AML-193 (cell line): ENCODE measurements at regions not wholly inside any gene's neighbourhood (a gene's known extent, or its start where the extent isn't known, plus 50 kb on each side); places are given as distances from the start of the nearest gene placed in this dataset.
"Not testable (repeated sequence)": the region's sequence is repeated elsewhere in the genome, so short reads cannot be mapped to it uniquely, and the experiment has no call there.

Experiments used
- DNase-seq, 2 experiments: peaks; one replicate each; lab custom pipeline; 2025; lab: John Stamatoyannopoulos, UW

DNA sequence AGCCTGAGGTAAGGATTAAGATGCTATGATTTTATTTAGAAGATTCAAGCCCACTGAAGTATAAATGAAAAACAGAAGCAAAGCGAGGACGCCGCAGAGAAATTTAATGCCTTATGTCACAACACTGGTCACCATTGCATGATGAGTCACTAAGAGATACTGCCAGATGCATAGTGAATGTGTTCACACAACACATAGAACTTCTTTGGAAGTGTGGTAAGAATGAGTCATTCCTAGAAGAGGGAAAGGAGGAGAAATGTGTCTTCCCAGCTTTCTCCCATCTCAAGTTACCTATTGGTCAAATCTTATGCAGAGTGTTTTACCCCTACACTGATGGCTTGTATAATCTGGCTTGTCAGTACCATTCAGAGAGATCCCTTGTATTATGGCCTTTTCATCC lies 465.3 kb upstream of the ARRDC3 start:
- DNase-seq, result no peak

DNA sequence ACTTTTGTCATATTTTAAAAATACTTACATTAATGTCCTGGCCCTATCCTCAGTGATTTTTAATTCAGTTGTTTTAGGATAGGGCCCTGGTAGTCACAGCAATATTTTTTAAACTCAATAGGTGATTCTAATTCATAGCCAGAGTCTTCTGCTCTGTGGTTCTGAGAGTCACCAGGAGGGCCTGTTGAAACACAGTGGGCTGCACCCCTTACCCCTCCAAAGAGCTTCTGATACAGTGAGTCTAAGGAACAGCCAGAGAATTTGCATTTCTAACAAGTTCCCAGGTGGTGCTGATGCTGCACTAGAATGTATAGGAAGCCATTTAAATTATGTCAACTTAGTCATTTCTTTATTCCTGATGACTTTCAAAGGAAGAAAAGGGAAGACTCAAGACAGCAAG lies 458.3 kb upstream of the ARRDC3 start:
- DNase-seq, result no peak

DNA sequence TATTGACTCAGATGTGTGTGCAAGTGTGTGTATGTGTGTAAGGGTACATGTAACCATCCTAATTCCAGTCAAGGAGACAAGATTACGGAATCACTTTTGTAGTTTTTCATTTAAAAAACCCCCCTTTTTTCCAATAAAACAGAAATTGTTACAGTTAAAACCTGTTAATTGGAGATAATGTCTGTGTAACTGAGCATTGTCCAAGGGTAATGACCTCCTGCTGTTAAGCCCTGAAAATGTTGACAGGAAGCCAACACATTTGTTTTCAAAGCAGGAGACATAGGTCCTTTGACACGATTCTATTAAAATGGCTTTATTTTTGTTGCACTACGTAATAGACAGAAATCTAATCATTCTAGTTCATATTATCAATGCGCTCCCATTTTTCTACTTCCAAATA lies 457.3 kb upstream of the ARRDC3 start:
- no peak for DNase-seq

DNA sequence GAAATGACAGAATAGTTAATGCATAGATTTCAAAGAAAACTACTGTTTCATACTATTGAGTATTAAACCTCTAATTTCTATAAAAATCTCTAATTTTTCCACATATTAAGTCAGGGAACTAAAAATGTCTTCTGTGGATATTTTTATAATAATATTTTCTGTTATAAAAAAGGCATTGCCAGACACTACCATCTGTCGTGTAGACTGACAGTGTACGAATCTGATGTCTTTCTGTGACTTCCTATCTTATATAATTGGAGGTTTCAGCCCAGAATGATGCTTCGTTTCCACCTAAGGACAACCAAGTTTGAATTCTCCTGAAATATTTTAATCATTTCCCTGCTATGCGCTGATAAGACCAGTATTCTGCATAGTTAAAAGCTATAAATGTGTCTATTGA lies 456.6 kb upstream of the ARRDC3 start:
- DNase-seq, result no peak

DNA sequence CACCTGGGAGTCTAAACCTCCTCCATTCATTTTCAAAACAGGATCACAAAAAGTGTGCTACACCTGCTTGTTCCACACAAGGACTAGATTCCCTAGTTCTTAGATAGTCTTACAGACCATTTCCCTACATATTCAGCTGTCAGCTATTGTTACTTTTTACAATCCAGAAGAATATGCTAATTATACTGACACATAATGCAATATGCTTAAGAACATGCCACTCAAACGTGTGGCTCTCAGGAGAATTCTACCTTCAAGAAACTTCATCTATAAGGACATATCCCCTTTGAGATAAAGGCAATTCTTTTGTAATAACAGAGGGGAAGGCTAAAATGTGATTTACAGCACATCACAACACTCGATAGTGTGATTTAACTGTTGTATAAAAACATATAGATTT lies 456.1 kb upstream of the ARRDC3 start:
- DNase-seq, result no peak

DNA sequence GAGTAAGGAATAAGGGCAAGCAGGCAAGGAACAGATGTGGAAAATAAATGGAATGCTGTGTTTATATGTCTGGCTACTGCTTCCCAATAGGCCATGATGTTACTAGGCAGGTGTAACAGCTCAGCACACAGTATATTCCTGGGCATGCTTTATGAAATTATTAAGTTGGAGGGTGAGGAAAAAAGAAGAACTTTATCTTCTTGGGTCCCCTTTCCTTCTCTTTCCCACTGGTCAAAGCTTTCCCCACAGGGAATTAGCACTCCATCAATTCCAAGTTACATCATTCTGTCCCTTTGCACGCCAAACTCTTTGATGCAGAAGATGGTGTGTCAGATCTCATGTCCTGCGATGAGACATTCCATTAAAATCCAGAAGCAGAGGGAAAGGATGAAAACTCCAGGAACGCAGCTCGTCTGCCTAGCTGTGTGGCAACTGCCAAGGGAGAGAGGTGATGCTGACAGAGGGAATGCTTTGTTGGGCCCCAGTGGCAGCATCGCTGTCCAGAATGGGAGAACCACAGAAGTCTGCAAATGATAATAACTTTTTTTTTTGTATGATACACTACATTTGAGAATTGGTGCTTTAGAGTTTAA lies 447.3 kb upstream of the ARRDC3 start:
- no peak for DNase-seq

DNA sequence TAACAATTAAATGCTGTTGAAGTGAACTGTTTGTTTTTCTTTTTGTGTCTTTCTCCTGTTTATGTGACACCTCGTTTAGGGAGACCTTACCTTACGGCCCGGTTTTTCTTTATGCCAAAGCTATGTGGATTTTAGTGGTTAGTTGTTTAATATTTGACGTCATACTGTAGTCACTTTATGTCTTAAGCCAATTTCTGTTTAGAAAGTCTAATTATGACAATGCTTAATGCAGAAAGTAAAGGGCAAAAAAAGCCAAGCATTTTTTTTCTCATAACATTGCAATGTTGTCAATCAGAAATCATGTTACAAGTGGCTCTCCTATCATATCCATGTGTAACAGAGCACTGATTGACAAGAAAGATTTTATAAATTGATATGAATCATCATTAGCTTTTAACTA lies 442.5 kb upstream of the ARRDC3 start:
- DNase-seq, result no peak

DNA sequence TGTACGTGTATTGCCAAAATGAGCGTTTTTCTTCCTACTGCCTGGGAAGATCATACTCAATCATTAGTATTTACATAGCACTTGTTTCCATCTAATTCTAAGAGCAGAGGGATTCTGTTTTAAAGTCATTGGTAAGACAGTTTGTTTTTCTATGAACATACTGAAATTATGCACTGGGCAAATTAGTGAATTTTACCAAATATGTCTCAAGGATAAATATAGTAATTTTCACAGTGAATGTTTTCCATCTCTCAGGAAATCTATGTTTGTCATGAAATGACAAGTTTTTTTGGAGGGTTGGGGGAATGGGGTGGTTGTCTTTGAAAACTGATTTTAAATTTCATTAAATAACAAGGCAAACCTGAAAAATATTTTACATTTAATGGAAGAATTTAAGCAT lies 441.3 kb upstream of the ARRDC3 start:
- no peak for DNase-seq

DNA sequence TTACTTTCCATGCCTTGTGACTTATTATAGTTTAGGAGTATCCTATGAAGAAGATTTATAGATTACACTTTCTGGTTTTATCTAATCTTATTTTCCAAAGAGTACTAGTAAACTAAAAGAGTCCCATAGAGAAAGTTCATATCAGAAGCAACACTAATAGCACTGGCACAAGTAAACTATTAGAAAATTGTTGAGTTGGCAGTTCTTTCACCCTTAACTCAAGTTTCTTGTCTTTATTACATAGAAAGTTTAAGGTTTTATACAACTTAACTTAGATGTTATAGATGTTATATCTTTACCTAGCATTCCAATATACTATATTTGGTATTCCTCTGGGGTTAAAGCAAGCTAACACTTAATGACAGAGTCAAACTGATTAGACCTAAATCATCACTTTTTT lies 437.8 kb upstream of the ARRDC3 start:
- DNase-seq, result no peak

DNA sequence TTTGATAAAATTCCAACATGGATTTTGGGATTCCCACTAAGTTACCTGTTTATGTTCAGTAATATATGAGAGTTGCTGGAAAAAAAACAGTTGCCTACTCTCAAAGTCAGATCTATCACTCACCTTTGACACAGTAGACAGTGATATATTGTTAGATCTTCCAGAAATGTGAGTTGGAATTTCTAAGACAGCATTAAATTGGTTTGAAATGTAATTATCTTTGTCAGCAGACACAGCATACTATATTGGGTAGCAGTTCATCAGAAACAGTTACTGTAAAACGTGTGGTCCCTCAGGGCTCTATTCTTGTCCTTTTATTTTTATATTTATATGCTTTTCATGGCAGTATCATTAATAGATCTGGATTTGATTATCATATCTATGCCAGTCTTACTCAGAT lies 433.6 kb upstream of the ARRDC3 start:
- DNase-seq, result no peak

DNA sequence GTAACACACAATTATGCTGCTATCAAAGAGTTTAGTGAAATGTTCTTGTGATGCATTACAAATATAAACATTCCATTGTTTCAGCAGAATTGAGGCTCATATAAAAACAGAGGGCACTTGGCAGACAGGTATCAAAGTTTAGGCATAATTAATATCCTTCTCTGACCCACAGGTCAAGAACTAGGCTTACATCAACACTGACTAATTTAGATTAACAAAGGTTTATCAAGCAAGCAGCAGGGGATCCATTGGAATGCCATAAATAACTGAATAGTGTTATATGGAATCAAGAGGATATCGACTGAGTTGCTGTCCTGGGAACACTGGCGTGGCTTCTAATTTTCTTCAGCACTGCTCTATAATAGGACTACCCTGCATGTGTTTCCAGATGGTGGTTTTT lies 414.5 kb upstream of the ARRDC3 start:
- DNase-seq, result no peak

DNA sequence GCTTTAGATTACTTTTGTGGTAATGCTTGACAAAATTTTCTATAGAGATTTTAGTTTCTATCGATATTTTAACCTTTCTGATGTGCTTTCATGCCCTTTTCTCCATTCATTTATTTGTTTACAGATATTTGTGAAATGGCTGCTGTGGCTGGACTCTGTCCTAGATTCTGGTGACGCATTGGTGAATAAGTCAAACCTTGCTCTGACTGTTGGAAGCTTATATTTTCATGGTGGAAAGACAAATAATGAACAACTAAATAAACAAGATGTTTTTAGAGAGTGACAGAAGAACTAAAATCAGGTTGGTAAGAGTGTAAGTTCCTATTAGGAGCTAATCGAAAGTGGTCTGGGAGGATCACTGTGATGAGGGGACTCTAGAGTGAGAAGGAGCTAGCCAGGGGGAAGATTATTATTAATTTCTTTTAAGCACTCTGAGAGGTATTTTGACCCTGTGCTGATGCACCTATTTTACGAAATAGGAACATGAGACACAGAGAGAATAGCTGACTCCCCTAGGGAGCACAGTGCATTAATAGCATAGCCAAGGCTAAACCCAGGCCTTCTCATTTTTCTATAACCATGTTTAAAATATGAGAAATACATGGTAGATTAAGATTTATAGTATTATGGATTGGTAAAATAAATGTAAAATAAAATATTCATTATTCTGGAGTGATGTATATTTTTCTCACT lies 411.9 kb upstream of the ARRDC3 start:
- no peak for DNase-seq

DNA sequence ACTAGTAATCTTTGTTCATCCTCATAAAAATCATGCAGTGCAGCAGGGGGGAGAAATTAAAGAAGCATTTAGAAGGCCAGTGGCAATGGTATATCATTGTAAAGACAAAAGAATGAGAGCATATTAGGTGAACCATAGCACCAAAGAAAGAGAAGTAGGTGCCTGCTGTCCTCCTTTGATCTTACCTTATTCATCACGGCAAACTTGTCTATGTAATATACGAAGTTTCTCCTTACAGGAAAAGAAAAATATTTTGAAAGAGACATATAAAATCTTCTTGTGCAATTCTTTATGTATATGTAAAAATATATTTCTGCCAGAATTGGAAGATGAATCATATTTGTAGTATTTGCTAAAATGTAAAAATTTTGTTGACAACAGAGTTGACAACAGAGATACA lies 411.3 kb upstream of the ARRDC3 start:
- DNase-seq, result no peak

DNA sequence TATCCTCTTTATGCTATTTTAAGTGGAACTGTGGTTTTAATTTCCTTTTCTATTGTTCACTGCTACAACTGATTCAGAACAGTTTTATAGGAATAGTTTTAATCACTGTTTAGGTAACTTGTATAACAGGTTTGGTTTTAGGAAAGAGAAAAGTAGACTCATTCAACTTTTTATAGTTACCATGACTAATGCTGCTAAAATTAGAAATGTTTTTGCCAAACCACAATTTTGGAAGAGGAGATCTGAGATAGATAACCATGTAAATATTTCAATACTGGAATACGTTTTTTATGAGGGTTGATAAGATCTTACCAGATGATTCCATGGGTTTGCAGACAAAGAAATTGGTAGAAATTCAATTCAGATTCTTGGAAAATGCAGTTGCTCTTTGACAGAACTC lies 404.6 kb upstream of the ARRDC3 start:
- no peak for DNase-seq

DNA sequence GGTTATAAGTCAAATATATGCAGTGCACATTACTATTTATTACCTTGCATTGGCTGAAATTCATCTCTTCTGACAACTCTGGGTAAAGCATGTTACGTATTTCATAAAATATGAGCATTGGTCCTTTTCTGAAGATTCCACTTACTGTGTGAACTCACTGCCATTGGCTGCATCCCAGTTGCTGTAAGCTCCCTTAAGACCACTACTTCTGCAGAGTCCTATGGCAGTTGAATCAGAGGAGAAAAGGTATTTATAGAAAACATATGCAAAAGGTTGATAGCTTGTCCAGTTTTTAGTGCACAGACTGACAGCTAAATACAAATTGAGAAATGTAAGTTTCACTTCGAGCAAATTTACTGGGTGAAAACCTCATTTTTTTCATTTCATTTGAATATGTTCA lies 394.6 kb upstream of the ARRDC3 start:
- DNase-seq, result no peak

DNA sequence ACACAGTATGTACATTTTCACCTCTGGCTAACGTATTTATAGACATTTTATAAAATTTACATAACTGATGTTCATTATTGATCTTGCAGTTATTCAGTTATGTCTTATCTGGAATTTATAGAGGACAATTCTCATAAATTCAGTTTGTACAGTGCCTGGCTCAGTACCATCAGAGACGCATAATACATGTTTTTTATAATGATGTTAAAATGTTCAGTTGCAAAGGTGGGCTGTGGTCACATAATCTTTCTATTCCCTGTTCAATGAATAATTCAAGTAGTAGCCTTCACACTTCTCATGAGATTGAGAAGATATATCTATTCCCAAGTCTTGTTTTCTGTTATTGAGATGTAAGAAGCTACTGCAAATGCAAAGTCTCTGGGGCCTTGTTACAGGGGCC lies 393.1 kb upstream of the ARRDC3 start:
- no peak for DNase-seq

DNA sequence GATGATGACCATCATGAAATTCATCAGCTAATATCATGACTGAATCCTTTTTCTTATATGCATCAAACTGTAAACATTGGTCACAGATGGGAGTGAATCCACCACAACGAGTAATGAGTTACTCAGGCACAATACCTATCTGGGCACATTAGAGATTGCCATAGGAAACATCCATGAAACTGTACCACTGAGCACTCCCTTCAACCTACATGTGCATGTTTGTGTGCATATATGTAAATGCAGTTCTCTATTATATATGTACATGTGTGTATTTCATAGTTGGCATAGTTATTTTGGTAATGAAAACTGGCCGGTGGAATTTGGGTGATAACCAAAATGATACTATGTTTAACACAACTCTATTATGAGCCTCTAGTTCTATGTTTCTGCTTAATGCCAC lies 387.3 kb upstream of the ARRDC3 start:
- no peak for DNase-seq

DNA sequence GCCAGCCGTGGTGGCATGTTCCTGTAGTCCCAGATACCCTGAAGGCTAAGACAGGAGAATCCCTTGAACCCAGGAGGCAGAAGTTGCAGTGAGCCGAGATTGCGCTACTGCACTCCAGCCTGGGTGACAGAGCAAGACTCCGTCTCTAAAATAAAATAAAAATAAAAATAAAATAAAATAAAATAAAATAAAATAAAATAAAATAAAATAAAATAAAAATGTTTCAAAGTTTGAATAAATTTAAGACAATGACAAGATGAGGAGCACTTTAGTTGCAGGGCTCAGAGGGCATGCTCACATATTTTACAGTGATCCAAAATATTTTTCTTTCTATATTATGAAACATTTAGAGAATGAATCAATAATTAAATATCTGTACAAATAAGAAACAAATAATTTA lies 374.3 kb upstream of the ARRDC3 start:
- DNase-seq, result not testable (repeated sequence)

DNA sequence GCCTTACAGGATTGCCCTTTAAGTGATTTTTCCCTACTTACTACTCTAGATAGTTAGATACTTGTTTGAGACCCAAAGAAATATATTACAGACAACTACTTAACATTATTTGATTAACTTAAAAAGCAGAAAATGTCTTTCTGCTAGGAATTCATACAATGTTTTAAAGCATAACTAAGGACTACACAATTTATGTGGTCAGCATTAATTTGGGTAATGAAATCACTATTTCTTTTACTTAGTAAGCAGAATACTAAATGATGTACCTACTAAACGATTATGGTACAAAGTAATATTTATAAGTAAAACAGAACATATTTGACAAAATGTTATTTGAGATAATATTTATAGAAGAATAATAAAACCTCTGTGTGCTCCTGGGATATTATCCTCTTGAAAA lies 371.9 kb upstream of the ARRDC3 start:
- no peak for DNase-seq

DNA sequence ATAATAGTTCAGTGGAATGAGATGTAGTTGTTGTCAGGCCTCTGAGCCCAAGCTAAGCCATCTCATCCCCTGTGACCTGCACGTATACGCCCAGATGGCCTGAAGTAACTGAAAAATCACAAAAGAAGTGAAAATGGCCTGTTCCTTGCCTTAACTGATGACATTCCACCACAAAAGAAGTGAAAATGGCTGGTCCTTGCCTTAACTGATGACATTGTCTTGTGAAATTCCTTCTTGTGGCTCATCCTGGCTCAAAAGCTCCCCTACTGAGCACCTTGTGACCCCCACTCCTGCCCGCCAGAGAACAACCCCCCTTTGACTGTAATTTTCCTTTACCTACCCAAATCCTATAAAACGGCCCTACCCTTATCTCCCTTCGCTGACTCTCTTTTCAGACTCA lies 361.4 kb upstream of the ARRDC3 start:
- not testable (repeated sequence) for DNase-seq

DNA sequence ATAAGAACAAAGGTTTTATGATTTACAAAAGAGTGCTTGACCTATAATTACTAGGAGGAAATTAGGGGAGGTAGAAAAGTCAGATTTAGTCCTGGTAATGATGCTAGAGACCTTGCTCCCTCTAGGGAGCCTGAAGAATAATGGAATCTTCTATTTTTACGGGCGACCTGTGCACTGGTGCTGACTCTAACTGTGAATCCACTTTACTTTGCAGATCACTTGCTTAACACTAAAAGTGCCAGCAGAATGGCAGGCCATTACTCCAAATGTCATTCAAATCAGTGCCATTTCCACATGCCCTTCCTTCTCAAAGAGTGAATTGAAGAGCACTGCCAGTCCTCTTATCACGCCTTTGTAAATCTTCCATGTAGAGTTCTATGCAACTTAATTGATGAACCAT lies 359.4 kb upstream of the ARRDC3 start:
- no peak for DNase-seq

DNA sequence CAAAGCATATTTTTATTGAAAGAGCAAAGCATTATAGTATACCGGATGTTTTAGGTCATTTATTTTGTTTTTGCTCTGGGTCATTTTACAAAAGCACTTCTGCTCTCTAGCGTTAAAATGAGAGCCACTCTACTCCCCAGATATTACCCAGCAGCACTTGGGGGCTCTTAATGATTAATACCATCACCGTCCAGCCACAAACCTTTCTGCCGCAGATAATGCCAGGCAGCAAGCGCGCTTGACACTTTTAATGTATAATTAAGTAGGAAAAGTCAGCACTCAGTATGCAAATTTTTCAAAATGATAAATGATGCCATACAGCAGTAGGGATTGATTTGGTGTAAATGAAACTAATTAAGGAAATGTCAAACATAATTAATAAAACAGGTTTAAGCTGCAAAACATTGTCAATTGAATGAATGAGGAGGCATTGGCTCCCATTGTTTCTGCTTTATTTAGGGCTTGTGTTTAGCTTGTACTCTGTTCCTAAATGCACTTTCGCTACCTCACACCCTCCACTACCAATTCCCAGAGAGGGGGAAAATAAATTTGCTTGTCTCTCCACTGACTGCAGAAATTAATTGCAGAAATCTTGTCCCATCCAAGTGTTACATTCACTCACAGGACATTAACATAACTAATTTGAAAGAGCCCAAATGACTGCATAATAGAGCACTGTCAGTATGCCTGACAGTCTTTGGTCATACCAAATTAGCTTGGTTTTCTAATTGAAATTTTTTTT lies 358.8 kb upstream of the ARRDC3 start:
- DNase-seq, result no peak

DNA sequence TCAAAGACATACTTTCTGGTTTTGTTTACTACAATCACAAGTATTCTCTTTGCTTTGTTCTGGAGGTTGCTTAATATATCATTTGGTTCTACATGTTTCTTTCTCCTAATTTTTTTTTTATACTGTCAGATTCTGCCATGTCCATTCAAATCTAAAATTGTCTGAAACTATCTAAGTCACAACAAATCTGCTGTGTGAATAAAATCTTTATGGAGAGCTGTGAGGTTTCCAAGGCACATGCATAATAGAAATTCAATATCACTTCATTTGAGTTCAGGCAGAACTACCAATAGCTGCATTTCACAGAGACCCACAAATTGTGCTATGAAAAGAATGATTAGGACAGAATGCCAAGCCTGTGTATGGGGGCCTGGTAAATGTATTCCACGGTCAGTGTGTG lies 346.9 kb upstream of the ARRDC3 start:
- no peak for DNase-seq

DNA sequence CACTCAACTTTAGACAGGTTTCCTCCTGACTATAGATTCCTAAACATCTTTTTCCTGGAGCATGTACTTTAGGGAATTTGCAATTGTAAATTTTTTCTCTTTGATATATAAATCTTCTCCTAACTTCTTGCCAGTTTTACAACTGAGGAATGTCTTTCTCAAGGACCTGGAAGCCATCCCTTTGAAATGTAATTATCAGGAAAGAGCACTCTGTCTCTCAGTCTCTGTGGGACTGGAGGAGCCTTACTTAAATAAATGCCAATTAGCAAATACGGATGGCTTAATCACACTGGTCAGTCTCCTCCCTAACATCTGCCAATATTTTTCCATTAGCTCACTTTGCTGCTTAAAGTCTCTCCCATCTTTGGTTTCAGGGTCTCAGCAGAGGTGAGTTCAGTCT lies 344.3 kb upstream of the ARRDC3 start:
- no peak for DNase-seq
